ENCODE measurements at regions not wholly inside any gene's neighbourhood (a gene's known extent, or its start where the extent isn't known, plus 50 kb on each side); places are given as distances from the start of the nearest gene placed in this dataset.
"Not testable (repeated sequence)": the region's sequence is repeated elsewhere in the genome, so short reads cannot be mapped to it uniquely, and the experiment has no call there.

- no peak for DNase-seq (ENCODE audit: low read depth)
- no peak overlapping the region for H3K4me3 ChIP-seq (ENCODE audit: low read length)
- TF ChIP-seq CTCF (IDR thresholded peaks at IDR 0.05; ENCODE audit: insufficient read depth, low read depth, low read length, missing control alignments): no peak
These were observed 1344.9 kb downstream of the UQCRFS1 start for GRCh38 chr19:27868007-27868406.

- TF ChIP-seq CTCF (IDR thresholded peaks at IDR 0.05; ENCODE audit: insufficient read depth, low read depth, low read length, missing control alignments): no peak
- DNase-seq (ENCODE audit: low read depth): no peak
- no peak overlapping the region for H3K4me3 ChIP-seq (ENCODE audit: low read length)
These were observed 1346.8 kb downstream of the UQCRFS1 start for GRCh38 chr19:27865927-27866777.

- no peak for TF ChIP-seq CTCF (IDR thresholded peaks at IDR 0.05; ENCODE audit: insufficient read depth, low read depth, low read length, missing control alignments)
- no peak overlapping the region for H3K4me3 ChIP-seq (ENCODE audit: low read length)
- no peak for DNase-seq (ENCODE audit: low read depth)
These were observed 1351.5 kb downstream of the UQCRFS1 start for GRCh38 chr19:27861411-27861975.

- no peak overlapping the region for H3K4me3 ChIP-seq (ENCODE audit: low read length)
- no peak for TF ChIP-seq CTCF (IDR thresholded peaks at IDR 0.05; ENCODE audit: insufficient read depth, low read depth, low read length, missing control alignments)
- no peak for DNase-seq (ENCODE audit: low read depth)
These were observed 1352.5 kb downstream of the UQCRFS1 start for GRCh38 chr19:27860309-27860934.

GRCh38 chr19:27859689-27860088, 1353.3 kb downstream of the UQCRFS1 start:
- H3K4me3 ChIP-seq (ENCODE audit: low read length): no peak overlapping the region
- TF ChIP-seq CTCF (IDR thresholded peaks at IDR 0.05; ENCODE audit: insufficient read depth, low read depth, low read length, missing control alignments): no peak
- DNase-seq (ENCODE audit: low read depth): no peak

- no peak for TF ChIP-seq CTCF (IDR thresholded peaks at IDR 0.05; ENCODE audit: insufficient read depth, low read depth, low read length, missing control alignments)
- H3K4me3 ChIP-seq (ENCODE audit: low read length): no peak overlapping the region
- DNase-seq (ENCODE audit: low read depth): no peak
These were observed 1353.9 kb downstream of the UQCRFS1 start for GRCh38 chr19:27858981-27859581.

GRCh38 chr19:27852931-27853330, 1360.0 kb downstream of the UQCRFS1 start:
- not testable (repeated sequence) for H3K4me3 ChIP-seq (ENCODE audit: low read length); DNase-seq (ENCODE audit: low read depth)

Measured in epithelial cell of esophagus (primary cell).